SU-DHL-6 (cell line): ENCODE measurements at regions not wholly inside any gene's neighbourhood (a gene's known extent, or its start where the extent isn't known, plus 50 kb on each side); places are given as distances from the start of the nearest gene placed in this dataset.

Experiments used
- CTCF ChIP-seq: fragments of 200-600 bp; sonication (generic); IDR thresholded peaks from one replicate; pipeline ENCODE4 v1.5.1; 2017; ENCODE audit warnings: antibody characterized with exemption, mild to moderate bottlenecking, low read length, moderate library complexity; ENCODE audit not compliant: insufficient read depth, poor library complexity, severe bottlenecking
- EZH2phosphoT487 ChIP-seq: fragments of 200-600 bp; sonication (generic), shearing (Covaris generic); conservative IDR thresholded peaks from 2 replicates; pipeline ENCODE4 v1.6.1; 2018; ENCODE audit warnings: mild to moderate bottlenecking, antibody characterized with exemption, low read length, moderate library complexity, mixed read lengths

GRCh38 chr11:106302416-106302815, 225.0 kb downstream of the AASDHPPT start:
- TF ChIP-seq CTCF = no peak
- TF ChIP-seq EZH2phosphoT487 = no peak
